ENCODE measurements at regions not wholly inside any gene's neighbourhood (a gene's known extent, or its start where the extent isn't known, plus 50 kb on each side); places are given as distances from the start of the nearest gene placed in this dataset.

GRCh38 chr2:175574069-175574468, 392.6 kb upstream of the ATP5MC3 start:
- no peak for TF ChIP-seq NFE2L2 (conservative IDR thresholded peaks at IDR 0.05; ENCODE audit: low read length)
- no peak for TF ChIP-seq ZNF302 (CRISPR knock-in tag; IDR thresholded peaks at IDR 0.05)
- TF ChIP-seq CTCF (IDR thresholded peaks at IDR 0.05): no peak
- no peak for TF ChIP-seq SMC3 (IDR thresholded peaks at IDR 0.05)
- TF ChIP-seq FOSL2 (IDR thresholded peaks at IDR 0.05): no peak
- TF ChIP-seq FOSL2 (CRISPR knock-in tag; IDR thresholded peaks at IDR 0.05): no peak
- no peak for TF ChIP-seq HMGXB4 (CRISPR knock-in tag; IDR thresholded peaks at IDR 0.05; ENCODE audit: borderline replicate concordance)
- no peak for TF ChIP-seq ZFP36 (IDR thresholded peaks at IDR 0.05; ENCODE audit: borderline replicate concordance, partially characterized antibody)
- TF ChIP-seq REST (IDR thresholded peaks at IDR 0.05): no peak
- no peak for TF ChIP-seq GATA3 (IDR thresholded peaks at IDR 0.05; ENCODE audit: borderline replicate concordance)
- no peak for TF ChIP-seq HDAC2 (IDR thresholded peaks at IDR 0.05)
- TF ChIP-seq RARB (CRISPR knock-in tag; IDR thresholded peaks at IDR 0.05): no peak
- no peak for TF ChIP-seq CEBPB (IDR thresholded peaks at IDR 0.05)
- no peak for TF ChIP-seq EHMT2 (IDR thresholded peaks at IDR 0.05; ENCODE audit: low read depth)
- no peak for TF ChIP-seq HOXB5 (CRISPR knock-in tag; IDR thresholded peaks at IDR 0.05)
- FAIRE-seq: no peak
- 25% methylated on average over 3 of the region's 3 CpGs for WGBS (ENCODE audit: missing lambda C conversion rate)
- Histone ChIP-seq H3K4me1 (no peaks in the 10 kb centered on the region), H3K4me3 (no peak overlapping the region), H3K9me3 (no peaks in the 10 kb centered on the region), H3K27ac (no peak overlapping the region), H3K4me2 (no peak overlapping the region)
- ATAC-seq: no peak
- DNase-seq (ENCODE audit: low read depth in 1 of 2, low spot score in 1 of 2): no peak
- ChIA-PET CTCF (interaction anchor here (0.6 kb wide), 1 partner anchor 10 kb away, joined by 3 read pairs; no protein-coding TSS in a partner anchor), POLR2A (no interaction called here)

- FAIRE-seq (no peak), ATAC-seq (no peak), DNase-seq (ENCODE audit: low read depth in 1 of 2, low spot score in 1 of 2) (no peak)
- WGBS (ENCODE audit: missing lambda C conversion rate): 9% methylated on average over 4 of the region's 4 CpGs
- ChIA-PET POLR2A (no interaction called here), CTCF (no interaction called here)
- H3K9me3 ChIP-seq: no peaks in the 10 kb centered on the region
- no peak for TF ChIP-seq RAD21 (conservative IDR thresholded peaks at IDR 0.05 in 1 of 2, IDR thresholded peaks at IDR 0.05 in 1 of 2)
- no peak for TF ChIP-seq E2F6 (IDR thresholded peaks at IDR 0.05; ENCODE audit: borderline replicate concordance, low read depth)
- no peak for TF ChIP-seq KDM1A (IDR thresholded peaks at IDR 0.05; ENCODE audit: low read depth)
- TF ChIP-seq NFE2L2 (conservative IDR thresholded peaks at IDR 0.05; ENCODE audit: low read length): no peak
- TF ChIP-seq EHMT2 (IDR thresholded peaks at IDR 0.05; ENCODE audit: low read depth): no peak
- TF ChIP-seq EP300 (IDR thresholded peaks at IDR 0.05): no peak
- no peak for TF ChIP-seq HOXB5 (CRISPR knock-in tag; IDR thresholded peaks at IDR 0.05)
- TF ChIP-seq HOXA7 (CRISPR knock-in tag; IDR thresholded peaks at IDR 0.05): no peak
- no peak for TF ChIP-seq SMC3 (IDR thresholded peaks at IDR 0.05)
- TF ChIP-seq HEYL (CRISPR knock-in tag; IDR thresholded peaks at IDR 0.05): no peak
- H3K4me1 ChIP-seq: no peaks in the 10 kb centered on the region
- no peak overlapping the region for H3K27ac ChIP-seq
- no peak overlapping the region for H3K4me3 ChIP-seq
- no peak overlapping the region for H3K4me2 ChIP-seq
Measured at GRCh38 chr2:175571078-175571653, 389.7 kb upstream of the ATP5MC3 start.
